A549 (cell line): ENCODE measurements at regions not wholly inside any gene's neighbourhood (a gene's known extent, or its start where the extent isn't known, plus 50 kb on each side); places are given as distances from the start of the nearest gene placed in this dataset.

Source experiments
- CEBPB ChIP-seq, 2 experiments: fragments of >200 bp in 1 of 2; sonication (Bioruptor Twin) in 1 of 2; formaldehyde crosslinking in 1 of 2; IDR thresholded peaks; 2 replicates each; pipeline ENCODE4 v1.6.1; 2012 to 2016
- CHD4 ChIP-seq: fragments of 200-600 bp; sonication (generic); IDR thresholded peaks from 2 replicates; pipeline ENCODE4 v1.6.1; 2016; ENCODE audit warnings: antibody characterized with exemption, mild to moderate bottlenecking, borderline replicate concordance
- EP300 ChIP-seq, 2 experiments: fragments of >200 bp; sonication (Bioruptor Twin); formaldehyde crosslinking; IDR thresholded peaks; 2 replicates in 1 of 2; 3 replicates in 1 of 2; pipeline ENCODE4 v1.6.1; 2016 to 2017
- FOSB ChIP-seq: fragments of 250-450 bp; sonication (Bioruptor Pico); IDR thresholded peaks from 2 replicates; pipeline ENCODE4 v1.5.0; 2020; ENCODE audit warnings: mild to moderate bottlenecking, moderate library complexity
- MAX ChIP-seq: IDR thresholded peaks from 2 replicates; pipeline ENCODE4 v1.6.1; 2012
- POLR2A ChIP-seq: IDR thresholded peaks from 2 replicates; pipeline ENCODE4 v1.6.1; 2012; ENCODE audit warnings: mild to moderate bottlenecking, low read length
- POLR2AphosphoS2 ChIP-seq: conservative IDR thresholded peaks from 2 replicates; pipeline ENCODE4 v1.6.1; 2012; ENCODE audit warnings: low read length, improper control_type of control experiment, inconsistent platforms
- RARB ChIP-seq: fragments of 250-450 bp; sonication (Bioruptor Pico); IDR thresholded peaks from 2 replicates; pipeline ENCODE4 v1.8.0; 2021; ENCODE audit warnings: mild to moderate bottlenecking, moderate library complexity
- SMC3 ChIP-seq: fragments of >200 bp; sonication (Bioruptor Twin); formaldehyde crosslinking; IDR thresholded peaks from 3 replicates; pipeline ENCODE4 v1.6.1; 2018; ENCODE audit warnings: inconsistent platforms
- TP53 ChIP-seq: fragments of 250-450 bp; sonication (Bioruptor Pico); IDR thresholded peaks from 2 replicates; pipeline ENCODE4 v1.5.0; 2021; ENCODE audit warnings: mild to moderate bottlenecking, moderate library complexity
- ZC3H11A ChIP-seq: fragments of 450-650 bp; IDR thresholded peaks from 2 replicates; pipeline ENCODE4 v1.6.1; 2014; ENCODE audit warnings: antibody characterized with exemption, mild to moderate bottlenecking
- TF ChIP-seq, protein P1 (sequence below): fragments of >200 bp; sonication (Bioruptor Twin); formaldehyde crosslinking; IDR thresholded peaks from 3 replicates; pipeline ENCODE4 v1.5.1; 2016

- TF ChIP-seq, protein P1, sequence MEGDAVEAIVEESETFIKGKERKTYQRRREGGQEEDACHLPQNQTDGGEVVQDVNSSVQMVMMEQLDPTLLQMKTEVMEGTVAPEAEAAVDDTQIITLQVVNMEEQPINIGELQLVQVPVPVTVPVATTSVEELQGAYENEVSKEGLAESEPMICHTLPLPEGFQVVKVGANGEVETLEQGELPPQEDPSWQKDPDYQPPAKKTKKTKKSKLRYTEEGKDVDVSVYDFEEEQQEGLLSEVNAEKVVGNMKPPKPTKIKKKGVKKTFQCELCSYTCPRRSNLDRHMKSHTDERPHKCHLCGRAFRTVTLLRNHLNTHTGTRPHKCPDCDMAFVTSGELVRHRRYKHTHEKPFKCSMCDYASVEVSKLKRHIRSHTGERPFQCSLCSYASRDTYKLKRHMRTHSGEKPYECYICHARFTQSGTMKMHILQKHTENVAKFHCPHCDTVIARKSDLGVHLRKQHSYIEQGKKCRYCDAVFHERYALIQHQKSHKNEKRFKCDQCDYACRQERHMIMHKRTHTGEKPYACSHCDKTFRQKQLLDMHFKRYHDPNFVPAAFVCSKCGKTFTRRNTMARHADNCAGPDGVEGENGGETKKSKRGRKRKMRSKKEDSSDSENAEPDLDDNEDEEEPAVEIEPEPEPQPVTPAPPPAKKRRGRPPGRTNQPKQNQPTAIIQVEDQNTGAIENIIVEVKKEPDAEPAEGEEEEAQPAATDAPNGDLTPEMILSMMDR, result no peak
- TF ChIP-seq POLR2A (no peak), MAX (no peak), FOSB (CRISPR knock-in tag) (no peak), SMC3 (no peak), RARB (CRISPR knock-in tag) (no peak), POLR2AphosphoS2 (no peak), EP300 (IDR thresholded peaks at IDR 0.05) (no peak), TP53 (CRISPR knock-in tag) (no peak), CHD4 (no peak), CEBPB (IDR thresholded peaks at IDR 0.05) (no peak), ZC3H11A (no peak)
Measured at GRCh38 chr7:91551377-91552175, 287.3 kb downstream of the FZD1 start.
